Right lobe of liver (tissue), 6 donors: ENCODE measurements at regions not wholly inside any gene's neighbourhood (a gene's known extent, or its start where the extent isn't known, plus 50 kb on each side); places are given as distances from the start of the nearest gene placed in this dataset.

Source experiments
- ATAC-seq, 4 donors: fragments of 200-7000 bp; cut with Tn5 transposase; one replicate each; pipeline ENCODE4 v1.9.1; 2020; ENCODE audit warnings: mild to moderate bottlenecking in 4 of 4, moderate library complexity in 4 of 4
- DNase-seq, 3 donors: peaks; one replicate each; pipeline ENCODE4 v3.0.0-alpha.2; 2020
- H3K27ac ChIP-seq, 3 donors: fragments of 200-600 bp; one replicate each; pipeline ENCODE4 v1.8.0; 2022
- H3K27me3 ChIP-seq, 2 donors: fragments of 200-600 bp; one replicate each; pipeline ENCODE4 v1.8.0; 2022
- H3K36me3 ChIP-seq, 4 donors: fragments of 200-600 bp; sonication (generic) in 1 of 4; one replicate each; pipeline versions ENCODE4 v1.5.1 to v1.8.0; 2017 to 2022; ENCODE audit warnings: control low read depth in 1 of 4
- H3K4me1 ChIP-seq, 4 donors: fragments of 200-600 bp; sonication (generic) in 1 of 4; one replicate each; pipeline versions ENCODE4 v1.5.1 to v1.8.0; 2017 to 2022; ENCODE audit warnings: control low read depth in 1 of 4
- H3K4me3 ChIP-seq, 3 donors: fragments of 200-600 bp; one replicate each; pipeline ENCODE4 v1.8.0; 2022
- H3K9me3 ChIP-seq, 4 donors: fragments of 200-600 bp; sonication (generic) in 1 of 4; one replicate each; pipeline versions ENCODE4 v1.5.1 to v1.8.0; 2017 to 2022; ENCODE audit warnings: control low read depth in 1 of 4
- POLR2A ChIP-seq: fragments of 450-650 bp; IDR thresholded peaks from one replicate; pipeline ENCODE4 v1.6.1; 2017; ENCODE audit warnings: antibody characterized with exemption, mild to moderate bottlenecking
- WGBS: methylation state at CpG from one replicate; pipeline ENCODE4 v1.1.6; 2018; ENCODE audit warnings: low coverage, low lambda C conversion rate; ENCODE audit not compliant: insufficient coverage; ENCODE audit errors: missing lambda C conversion rate; 5-methylcytosine and 5-hydroxymethylcytosine counted together
- intact Hi-C, 2 donors: fragments of 100-400 bp; cut with DNase I; formaldehyde crosslinking; loops; one replicate each; pipeline versions ENCODE4 v1.11.2 to v1.14.1; 2022
- TF ChIP-seq, protein P1 (sequence below), 4 donors: fragments of 200-600 bp in 3 of 4; fragments of 450-650 bp in 1 of 4; IDR thresholded peaks; one replicate each; pipeline versions ENCODE4 v1.5.1 to v1.8.0; 2016 to 2022; ENCODE audit warnings: antibody characterized with exemption in 4 of 4, mild to moderate bottlenecking in 2 of 4
- donor health status: DM: no; HTN: yes; CAD: no.
- donor health status: DM: no; HTN: no; CAD: no.
- donor health status: DM: no; HTN: no; CAD: no.
- donor health status: DM: no; HTN: yes; CAD: no.
- donor health status: DM: no; HTN: yes; CAD: no.

DNA sequence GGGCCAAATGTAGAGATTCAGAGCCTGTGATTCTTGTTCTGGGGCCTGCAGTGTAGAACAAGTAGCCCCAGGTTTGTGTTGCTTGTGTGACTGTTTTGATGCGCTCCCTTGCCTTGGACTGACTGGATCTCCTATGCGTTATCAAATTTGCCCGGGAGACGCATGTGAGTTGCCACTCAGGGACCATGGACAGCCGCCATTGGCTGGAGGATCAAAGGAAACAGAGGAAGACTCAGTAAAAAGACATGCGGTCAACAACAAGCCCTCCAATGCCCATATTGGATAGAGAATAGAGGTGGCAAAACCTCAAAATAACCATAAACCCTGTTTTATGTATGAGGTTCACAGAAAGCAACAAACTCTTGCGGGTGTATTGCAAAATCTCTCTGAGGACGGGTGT, 327.5 kb upstream of the IGFBP7 start:
- ATAC-seq (no peak), DNase-seq (no peak)

GRCh38 chr4:57435300-57435699, 325.1 kb upstream of the IGFBP7 start:
- intact Hi-C loops = no loop called here
- Histone ChIP-seq H3K36me3 (no peaks in the 10 kb centered on the region), H3K27me3 (no peaks in the 10 kb centered on the region), H3K9me3 (no peaks in the 10 kb centered on the region), H3K4me3 (no peak overlapping the region), H3K4me1 (no peaks in the 10 kb centered on the region), H3K27ac (no peak overlapping the region)
- ATAC-seq (no peak), DNase-seq (no peak)
- TF ChIP-seq POLR2A = no peak
- TF ChIP-seq, protein P1, sequence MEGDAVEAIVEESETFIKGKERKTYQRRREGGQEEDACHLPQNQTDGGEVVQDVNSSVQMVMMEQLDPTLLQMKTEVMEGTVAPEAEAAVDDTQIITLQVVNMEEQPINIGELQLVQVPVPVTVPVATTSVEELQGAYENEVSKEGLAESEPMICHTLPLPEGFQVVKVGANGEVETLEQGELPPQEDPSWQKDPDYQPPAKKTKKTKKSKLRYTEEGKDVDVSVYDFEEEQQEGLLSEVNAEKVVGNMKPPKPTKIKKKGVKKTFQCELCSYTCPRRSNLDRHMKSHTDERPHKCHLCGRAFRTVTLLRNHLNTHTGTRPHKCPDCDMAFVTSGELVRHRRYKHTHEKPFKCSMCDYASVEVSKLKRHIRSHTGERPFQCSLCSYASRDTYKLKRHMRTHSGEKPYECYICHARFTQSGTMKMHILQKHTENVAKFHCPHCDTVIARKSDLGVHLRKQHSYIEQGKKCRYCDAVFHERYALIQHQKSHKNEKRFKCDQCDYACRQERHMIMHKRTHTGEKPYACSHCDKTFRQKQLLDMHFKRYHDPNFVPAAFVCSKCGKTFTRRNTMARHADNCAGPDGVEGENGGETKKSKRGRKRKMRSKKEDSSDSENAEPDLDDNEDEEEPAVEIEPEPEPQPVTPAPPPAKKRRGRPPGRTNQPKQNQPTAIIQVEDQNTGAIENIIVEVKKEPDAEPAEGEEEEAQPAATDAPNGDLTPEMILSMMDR (IDR thresholded peaks at IDR 0.05) = no peak
- WGBS = 23% methylated on average over 3 of the region's 3 CpGs

More for the DNA sequence above, 327.5 kb upstream of the IGFBP7 start:
- no peaks in the 10 kb centered on the region for H3K9me3 ChIP-seq
- WGBS = 43% methylated on average over 4 of the region's 8 CpGs
- TF ChIP-seq, protein P1 (IDR thresholded peaks at IDR 0.05) = no peak
- no peaks in the 10 kb centered on the region for H3K4me1 ChIP-seq
- H3K4me3 ChIP-seq = no peak overlapping the region
- no peak overlapping the region for H3K27ac ChIP-seq
- H3K27me3 ChIP-seq = no peaks in the 10 kb centered on the region
- intact Hi-C loops = no loop called here
- no peaks in the 10 kb centered on the region for H3K36me3 ChIP-seq

DNA sequence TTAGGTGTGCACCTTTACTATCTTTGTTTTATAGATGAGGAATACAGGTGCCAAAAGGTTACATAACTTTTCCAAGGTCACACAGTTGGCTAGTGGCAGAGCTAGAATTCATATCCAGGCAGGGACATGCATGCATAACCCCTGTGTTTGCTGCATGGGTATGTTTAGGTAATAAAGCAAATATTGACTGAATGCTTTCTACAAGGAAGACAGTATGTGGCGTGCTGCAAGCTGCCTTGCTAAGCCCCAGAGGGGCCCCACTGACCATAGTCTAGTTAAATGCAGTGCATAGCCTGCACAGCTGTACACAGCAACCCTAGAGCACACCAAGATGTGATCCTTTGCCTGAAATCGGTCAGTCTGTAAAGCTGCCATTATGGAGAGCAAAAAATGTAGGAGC, 320.5 kb upstream of the IGFBP7 start:
- Histone ChIP-seq H3K27ac (no peak overlapping the region), H3K9me3 (no peaks in the 10 kb centered on the region), H3K36me3 (no peaks in the 10 kb centered on the region), H3K27me3 (peaks cover 0 to 10% of the 10 kb centered on the region in 2 donors), H3K4me1 (no peaks in the 10 kb centered on the region), H3K4me3 (no peak overlapping the region)
- peak in 2 of 4 donors; percentile 17 to 21 for ATAC-seq
- DNase-seq = no peak
- 30% methylated on average over 1 of the region's 2 CpGs for WGBS
- intact Hi-C loops = no loop called here
- TF ChIP-seq POLR2A = no peak
- TF ChIP-seq, protein P1 (IDR thresholded peaks at IDR 0.05) = no peak

DNA sequence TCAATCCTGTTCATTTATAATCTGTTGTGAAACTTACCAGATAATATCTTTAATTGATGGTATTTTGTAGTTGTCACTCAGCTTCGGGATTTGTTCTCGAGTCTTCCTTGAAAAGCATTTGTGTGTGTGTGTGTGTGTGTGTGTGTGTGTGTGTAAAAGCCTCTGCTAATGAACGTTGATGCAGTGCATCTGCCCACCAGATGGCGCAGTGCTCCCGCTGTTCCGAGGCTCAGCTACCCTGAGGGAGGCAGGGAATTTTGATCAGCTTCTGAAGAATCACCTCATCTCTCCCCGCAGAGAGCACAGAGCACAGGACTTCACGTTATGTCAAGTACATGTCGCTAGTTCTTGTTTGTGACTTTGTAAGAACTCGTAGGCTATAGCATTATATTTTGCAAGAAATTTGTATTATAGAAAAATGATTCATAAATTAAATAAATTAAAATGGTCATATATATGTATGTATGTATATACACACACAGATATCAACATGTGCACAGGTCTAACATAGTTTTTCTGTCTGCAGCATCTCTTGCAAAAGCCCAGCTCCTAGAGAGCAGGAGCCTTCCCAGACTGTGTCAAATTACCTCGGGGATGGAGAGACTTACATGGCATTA, 316.7 kb upstream of the IGFBP7 start:
- H3K27me3 ChIP-seq = peaks cover 0 to 10% of the 10 kb centered on the region in 2 donors
- no peak overlapping the region for H3K27ac ChIP-seq
- WGBS = 4% methylated on average over 10 of the region's 11 CpGs
- ATAC-seq (peak; percentile 90 to 97 (median 94)), DNase-seq (peak; percentile 70 to 77 (median 74))
- no peaks in the 10 kb centered on the region for H3K4me1 ChIP-seq
- no peaks in the 10 kb centered on the region for H3K9me3 ChIP-seq
- no peak overlapping the region for H3K4me3 ChIP-seq
- H3K36me3 ChIP-seq = no peaks in the 10 kb centered on the region
- intact Hi-C loops = no loop called here
- TF ChIP-seq POLR2A = no peak
- TF ChIP-seq, protein P1 (IDR thresholded peaks at IDR 0.05) = peak; percentile 52 to 59 (median 52)
